Activated T-helper 1 cell treated with anti-CD3 and anti-CD28 coated beads, Interleukin-12 subunit alpha, Interleukin-12 subunit beta, Interleukin-2, Interleukin-4 antibody, amounts not matched to agents 30 ng/mL and 10 ng/mL and 1 ng/mL, durations not matched to agents 14 hours and 24 hours and 36 hours (primary cell): ENCODE measurements at regions not wholly inside any gene's neighbourhood (a gene's known extent, or its start where the extent isn't known, plus 50 kb on each side); places are given as distances from the start of the nearest gene placed in this dataset.

ENCODE experiments used
- DNase-seq: peaks from one replicate; pipeline ENCODE4 v3.0.0; 2021; ENCODE audit warnings: low spot score
- H3K27ac Mint-ChIP-seq: one replicate; pipeline ENCODE4 v1.8.0; 2021; ENCODE audit warnings: mild to moderate bottlenecking, mixed read lengths
- H3K27me3 Mint-ChIP-seq: one replicate; pipeline ENCODE4 v1.8.0; 2022; ENCODE audit warnings: mild to moderate bottlenecking, moderate library complexity, mixed read lengths; ENCODE audit not compliant: insufficient read depth
- H3K36me3 Mint-ChIP-seq: one replicate; pipeline ENCODE4 v1.8.0; 2021; ENCODE audit warnings: low read depth, mixed read lengths
- H3K4me1 Mint-ChIP-seq: one replicate; pipeline ENCODE4 v1.8.0; 2021; ENCODE audit warnings: low read depth, mixed read lengths
- H3K4me3 Mint-ChIP-seq: one replicate; pipeline ENCODE4 v1.8.0; 2021; ENCODE audit warnings: mild to moderate bottlenecking, moderate library complexity, mixed read lengths
- H3K9me3 Mint-ChIP-seq: one replicate; pipeline ENCODE4 v1.8.0; 2021; ENCODE audit warnings: mixed read lengths
- intact Hi-C: fragments of 100-400 bp; cut with micrococcal nuclease; formaldehyde crosslinking; loops from one replicate; pipeline ENCODE4 v1.15.1; 2024

DNA sequence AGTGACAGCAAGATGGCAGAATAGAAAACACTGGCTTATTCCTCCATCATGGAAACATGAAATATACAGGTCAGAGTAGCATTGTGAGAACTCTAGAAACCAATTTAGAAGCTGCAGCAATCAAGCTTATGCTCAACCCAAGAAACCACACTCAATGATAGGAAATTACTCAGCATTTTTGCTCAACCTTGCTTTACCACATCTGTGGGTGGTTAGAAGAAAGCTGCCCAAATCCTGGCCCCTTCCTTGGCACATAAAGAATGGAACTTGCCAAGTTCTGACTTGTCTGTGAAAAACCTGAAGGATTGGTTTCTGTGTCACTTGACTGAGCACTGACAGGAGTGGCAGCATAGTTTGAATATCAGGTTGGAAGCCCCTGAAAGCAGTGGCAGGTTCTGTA is 108.0 kb upstream of the MOCS1 start:
- H3K4me1 Mint-ChIP-seq, result peaks cover 9% of the 10 kb centered on the region
- no peaks in the 10 kb centered on the region for H3K36me3 Mint-ChIP-seq
- peaks cover 2% of the 10 kb centered on the region for H3K27me3 Mint-ChIP-seq
- peaks cover 8% of the 10 kb centered on the region for H3K9me3 Mint-ChIP-seq
- no peak overlapping the region for H3K4me3 Mint-ChIP-seq
- intact Hi-C loops, result no loop called here
- DNase-seq, result no peak
- no peak overlapping the region for H3K27ac Mint-ChIP-seq

DNA sequence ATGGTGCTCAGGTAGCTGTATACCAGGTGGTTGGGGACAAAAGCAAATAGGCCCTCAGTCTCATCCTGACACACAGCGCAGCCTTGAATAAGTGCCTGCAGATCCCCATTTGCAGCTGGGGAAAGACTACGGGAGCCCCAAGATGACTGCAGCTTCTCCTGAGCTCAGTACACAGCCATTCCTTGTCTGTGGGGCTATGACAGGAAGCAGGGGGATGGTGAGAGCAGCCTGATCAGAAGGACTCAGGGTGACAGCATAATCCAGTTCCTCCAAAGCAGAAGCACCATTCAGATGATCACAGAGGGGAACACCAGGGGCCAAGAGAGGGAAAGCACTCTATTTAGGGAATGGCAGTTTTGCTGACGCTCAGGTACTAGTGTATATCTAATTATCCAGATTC is 104.8 kb upstream of the MOCS1 start:
- no peak for DNase-seq
- H3K36me3 Mint-ChIP-seq, result no peaks in the 10 kb centered on the region
- intact Hi-C loops, result no loop called here
- H3K4me3 Mint-ChIP-seq, result no peak overlapping the region
- H3K27me3 Mint-ChIP-seq, result peaks cover 3% of the 10 kb centered on the region
- no peak overlapping the region for H3K27ac Mint-ChIP-seq
- H3K4me1 Mint-ChIP-seq, result peaks cover 9% of the 10 kb centered on the region
- peaks cover 8% of the 10 kb centered on the region for H3K9me3 Mint-ChIP-seq

DNA sequence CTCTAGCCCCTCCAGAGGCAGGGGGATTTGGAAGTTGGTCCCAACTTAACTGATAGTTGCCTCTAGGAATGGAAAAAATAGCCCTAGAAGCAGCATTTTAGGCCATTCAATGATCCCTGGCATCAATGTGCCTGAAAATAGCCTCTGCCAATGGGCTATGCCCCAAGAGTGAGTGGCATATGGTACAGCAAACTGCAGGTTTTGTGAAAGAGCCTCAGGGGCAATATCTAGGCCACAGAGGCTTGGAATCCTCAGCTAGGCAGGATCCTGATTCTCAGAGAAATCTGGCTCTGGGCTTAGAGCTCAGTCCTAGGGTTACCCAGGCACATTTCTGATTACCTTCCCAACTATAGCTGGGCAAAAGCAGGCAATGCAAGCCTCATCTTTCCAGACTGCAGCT is 104.4 kb upstream of the MOCS1 start:
- Mint-ChIP-seq H3K9me3 (peaks cover 8% of the 10 kb centered on the region), H3K27ac (no peak overlapping the region), H3K4me3 (no peak overlapping the region), H3K27me3 (peaks cover 3% of the 10 kb centered on the region), H3K4me1 (peaks cover 9% of the 10 kb centered on the region), H3K36me3 (no peaks in the 10 kb centered on the region)
- intact Hi-C loops, result no loop called here
- no peak for DNase-seq

DNA sequence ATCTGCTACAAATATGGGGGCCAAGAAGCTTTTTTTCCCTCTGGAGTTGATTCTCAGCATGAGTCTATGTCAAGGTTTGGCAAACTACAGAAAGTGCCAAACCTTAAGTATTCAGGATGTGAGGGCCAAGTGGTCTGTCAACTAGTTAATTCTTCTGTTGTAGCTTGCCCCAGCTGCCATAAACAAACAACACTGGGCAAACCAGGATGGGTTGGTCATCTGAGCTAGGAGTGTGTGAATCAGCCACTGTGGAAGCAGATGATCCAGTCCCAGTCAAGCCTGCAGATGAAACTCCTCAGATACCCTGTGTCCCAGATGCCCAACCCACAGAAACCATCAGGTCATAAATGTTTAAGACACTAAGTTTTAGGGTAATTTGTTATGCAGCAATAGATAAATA is 103.0 kb upstream of the MOCS1 start:
- Mint-ChIP-seq H3K36me3 (no peaks in the 10 kb centered on the region), H3K4me3 (no peak overlapping the region), H3K27ac (no peak overlapping the region), H3K27me3 (peaks cover 3% of the 10 kb centered on the region), H3K4me1 (peaks cover 5% of the 10 kb centered on the region), H3K9me3 (peaks cover 8% of the 10 kb centered on the region)
- no peak for DNase-seq
- intact Hi-C loops, result no loop called here

DNA sequence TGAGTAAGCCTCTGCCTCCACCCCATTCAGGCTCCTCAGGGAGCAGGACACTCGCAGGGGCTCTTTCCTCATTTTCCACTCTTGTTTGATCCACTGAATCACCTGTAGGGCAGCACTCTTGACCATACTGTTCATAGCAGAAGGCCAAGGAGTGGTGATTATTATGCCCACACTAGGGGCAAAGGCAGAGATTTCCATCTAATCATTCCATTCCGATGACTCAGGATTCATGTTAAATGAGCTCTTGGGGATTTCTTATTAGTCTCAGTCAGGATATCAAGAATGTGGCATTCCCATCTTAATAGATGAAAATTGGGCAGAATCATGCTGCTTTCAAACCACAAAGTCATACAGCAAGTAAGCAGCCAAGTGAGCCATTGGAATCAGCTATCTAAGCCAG is 101.9 kb upstream of the MOCS1 start:
- no peaks in the 10 kb centered on the region for H3K4me1 Mint-ChIP-seq
- peaks cover 3% of the 10 kb centered on the region for H3K27me3 Mint-ChIP-seq
- H3K9me3 Mint-ChIP-seq, result no peaks in the 10 kb centered on the region
- H3K36me3 Mint-ChIP-seq, result no peaks in the 10 kb centered on the region
- no peak overlapping the region for H3K4me3 Mint-ChIP-seq
- intact Hi-C loops, result no loop called here
- H3K27ac Mint-ChIP-seq, result no peak overlapping the region
- no peak for DNase-seq

DNA sequence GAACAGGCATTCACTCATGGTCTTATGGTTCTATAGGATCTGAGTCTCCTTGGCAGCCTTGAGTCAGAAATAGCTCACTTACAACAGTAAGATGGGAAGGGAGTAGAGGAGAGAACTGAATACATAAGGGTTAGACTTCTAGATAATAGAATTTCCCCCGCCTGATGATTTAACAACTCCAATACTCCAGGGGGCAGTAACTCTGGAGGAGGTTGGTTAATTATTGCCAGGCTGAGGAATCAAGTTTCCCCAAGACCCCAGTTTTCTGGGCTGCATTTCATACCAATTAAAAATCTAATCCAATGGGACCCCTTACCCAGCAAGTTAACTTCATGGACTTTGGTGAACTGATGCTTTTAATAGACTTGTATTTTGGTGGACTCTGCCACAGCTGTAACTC is 94.2 kb upstream of the MOCS1 start:
- Mint-ChIP-seq H3K27ac (no peak overlapping the region), H3K4me3 (no peak overlapping the region), H3K27me3 (no peaks in the 10 kb centered on the region), H3K9me3 (no peaks in the 10 kb centered on the region), H3K4me1 (no peaks in the 10 kb centered on the region), H3K36me3 (no peaks in the 10 kb centered on the region)
- DNase-seq, result no peak
- intact Hi-C loops, result no loop called here

DNA sequence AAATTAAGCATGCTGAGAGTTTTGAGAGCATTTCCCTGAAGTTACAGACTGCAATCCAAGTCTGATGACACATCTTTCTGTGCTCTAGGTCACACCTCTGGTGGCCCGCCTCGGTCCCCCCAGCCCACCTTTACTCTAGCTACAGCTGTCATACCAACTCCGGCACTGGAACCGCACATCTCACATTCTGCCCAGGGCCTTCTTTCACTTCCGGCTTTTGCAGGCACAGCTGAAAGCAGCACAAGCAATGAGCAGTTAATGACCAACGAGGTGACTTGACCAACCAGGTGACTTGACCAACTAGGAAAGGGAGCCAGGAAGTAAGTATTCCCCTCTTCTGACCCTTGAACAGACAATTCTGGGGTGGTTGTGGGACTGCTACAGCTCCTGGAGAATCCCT is 88.6 kb upstream of the MOCS1 start:
- Mint-ChIP-seq H3K27ac (no peak overlapping the region), H3K27me3 (peaks cover 1% of the 10 kb centered on the region), H3K4me3 (no peak overlapping the region), H3K36me3 (no peaks in the 10 kb centered on the region), H3K4me1 (no peaks in the 10 kb centered on the region), H3K9me3 (peaks cover 10% of the 10 kb centered on the region)
- no peak for DNase-seq
- intact Hi-C loops, result no loop called here

DNA sequence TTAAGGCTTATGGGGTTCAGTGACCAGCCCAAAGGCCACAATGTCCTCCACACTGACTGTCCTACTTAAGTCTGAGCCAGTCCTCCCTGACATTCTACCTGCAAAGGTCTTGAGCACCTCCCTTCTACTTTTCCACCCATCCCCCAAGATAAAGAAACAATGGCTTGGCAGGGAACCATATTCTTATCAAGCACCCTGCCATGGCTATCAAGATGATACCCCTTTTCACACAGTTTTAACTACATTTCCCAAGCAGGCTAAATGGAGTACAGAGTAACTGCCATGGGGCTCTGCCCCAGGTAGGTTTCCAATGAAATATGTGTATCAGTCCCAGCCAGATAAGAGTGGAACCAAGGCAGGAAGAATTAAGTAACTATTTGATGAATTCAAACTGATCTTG is 85.9 kb upstream of the MOCS1 start:
- H3K36me3 Mint-ChIP-seq, result no peaks in the 10 kb centered on the region
- peaks cover 1% of the 10 kb centered on the region for H3K27me3 Mint-ChIP-seq
- no peak overlapping the region for H3K27ac Mint-ChIP-seq
- H3K9me3 Mint-ChIP-seq, result peaks cover 10% of the 10 kb centered on the region
- H3K4me3 Mint-ChIP-seq, result no peak overlapping the region
- intact Hi-C loops, result no loop called here
- DNase-seq, result no peak
- no peaks in the 10 kb centered on the region for H3K4me1 Mint-ChIP-seq

DNA sequence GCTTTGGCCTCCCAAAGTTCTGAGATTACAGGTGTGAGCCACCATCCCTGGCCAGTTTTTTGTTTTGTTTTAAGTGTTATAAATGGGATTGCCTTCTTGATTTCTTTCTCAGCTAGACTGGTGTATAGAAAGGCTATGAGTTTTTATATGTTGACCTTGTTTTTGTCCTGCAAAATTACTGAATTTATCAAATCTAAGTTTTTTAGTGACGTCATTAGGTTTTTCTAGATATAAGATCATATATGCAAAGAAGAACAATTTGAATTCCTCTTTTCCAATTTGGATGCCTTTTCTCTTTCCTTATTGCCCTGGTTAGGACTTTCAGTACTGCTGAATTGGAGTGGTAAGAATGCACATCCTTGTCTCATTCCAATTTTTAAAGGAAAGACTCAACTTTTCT is 81.3 kb upstream of the MOCS1 start:
- Mint-ChIP-seq H3K27ac (no peak overlapping the region), H3K9me3 (peaks cover 9% of the 10 kb centered on the region), H3K36me3 (no peaks in the 10 kb centered on the region), H3K4me3 (no peak overlapping the region), H3K27me3 (peaks cover 1% of the 10 kb centered on the region), H3K4me1 (no peaks in the 10 kb centered on the region)
- no peak for DNase-seq
- intact Hi-C loops, result no loop called here

DNA sequence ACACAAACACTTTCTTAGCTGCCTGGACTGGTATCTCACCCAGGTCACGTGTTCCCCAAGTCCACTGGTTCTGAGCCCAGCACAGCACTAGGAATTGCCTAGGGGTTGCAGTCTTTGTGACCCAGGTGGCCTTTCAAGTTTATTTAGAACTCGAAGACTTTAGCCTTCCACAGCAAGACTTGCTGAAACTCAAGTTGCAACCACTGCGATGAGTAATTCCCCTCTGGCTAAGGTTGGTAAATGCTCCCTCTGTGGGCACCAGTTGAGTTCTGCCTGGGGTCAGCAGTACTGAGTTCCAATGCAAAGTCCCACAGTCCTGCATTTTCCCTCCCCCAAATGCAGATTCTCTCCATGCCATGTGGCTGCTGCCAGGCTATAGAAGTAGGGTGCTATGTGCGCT is 77.6 kb upstream of the MOCS1 start:
- Mint-ChIP-seq H3K27me3 (peaks cover 3% of the 10 kb centered on the region), H3K9me3 (no peaks in the 10 kb centered on the region), H3K4me3 (no peak overlapping the region), H3K27ac (no peak overlapping the region), H3K4me1 (no peaks in the 10 kb centered on the region), H3K36me3 (no peaks in the 10 kb centered on the region)
- intact Hi-C loops, result no loop called here
- DNase-seq, result no peak

DNA sequence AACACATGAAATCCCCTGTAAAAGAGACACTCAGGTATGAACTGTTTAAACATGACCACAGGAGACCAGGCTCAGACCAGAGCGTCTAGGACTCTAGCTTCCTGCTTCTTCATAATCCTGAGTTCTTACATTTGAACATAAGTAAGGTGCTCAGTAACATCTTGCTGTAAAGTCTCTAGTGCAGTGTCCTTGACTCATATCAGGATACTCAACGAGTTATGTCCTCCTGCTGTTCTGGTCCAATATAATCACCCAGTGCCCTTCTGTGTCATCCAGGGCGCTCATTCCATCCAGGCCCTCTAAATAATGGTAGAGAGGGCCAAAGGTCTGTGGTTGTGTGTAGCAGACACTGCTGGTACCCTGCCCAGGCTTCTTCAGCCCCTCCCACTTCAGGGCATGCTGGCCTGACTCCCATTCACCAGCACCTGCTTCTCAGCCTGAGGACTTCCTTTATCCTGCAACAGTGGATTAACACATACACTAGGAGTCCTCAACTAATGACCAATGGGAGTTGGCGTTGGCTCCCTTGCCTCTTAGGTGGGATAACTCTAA is 66.8 kb upstream of the MOCS1 start:
- intact Hi-C loops, result no loop called here
- DNase-seq, result no peak
- H3K27me3 Mint-ChIP-seq, result peaks cover 4% of the 10 kb centered on the region
- no peaks in the 10 kb centered on the region for H3K36me3 Mint-ChIP-seq
- no peaks in the 10 kb centered on the region for H3K4me1 Mint-ChIP-seq
- H3K27ac Mint-ChIP-seq, result no peak overlapping the region
- H3K9me3 Mint-ChIP-seq, result peaks cover 25% of the 10 kb centered on the region
- no peak overlapping the region for H3K4me3 Mint-ChIP-seq

DNA sequence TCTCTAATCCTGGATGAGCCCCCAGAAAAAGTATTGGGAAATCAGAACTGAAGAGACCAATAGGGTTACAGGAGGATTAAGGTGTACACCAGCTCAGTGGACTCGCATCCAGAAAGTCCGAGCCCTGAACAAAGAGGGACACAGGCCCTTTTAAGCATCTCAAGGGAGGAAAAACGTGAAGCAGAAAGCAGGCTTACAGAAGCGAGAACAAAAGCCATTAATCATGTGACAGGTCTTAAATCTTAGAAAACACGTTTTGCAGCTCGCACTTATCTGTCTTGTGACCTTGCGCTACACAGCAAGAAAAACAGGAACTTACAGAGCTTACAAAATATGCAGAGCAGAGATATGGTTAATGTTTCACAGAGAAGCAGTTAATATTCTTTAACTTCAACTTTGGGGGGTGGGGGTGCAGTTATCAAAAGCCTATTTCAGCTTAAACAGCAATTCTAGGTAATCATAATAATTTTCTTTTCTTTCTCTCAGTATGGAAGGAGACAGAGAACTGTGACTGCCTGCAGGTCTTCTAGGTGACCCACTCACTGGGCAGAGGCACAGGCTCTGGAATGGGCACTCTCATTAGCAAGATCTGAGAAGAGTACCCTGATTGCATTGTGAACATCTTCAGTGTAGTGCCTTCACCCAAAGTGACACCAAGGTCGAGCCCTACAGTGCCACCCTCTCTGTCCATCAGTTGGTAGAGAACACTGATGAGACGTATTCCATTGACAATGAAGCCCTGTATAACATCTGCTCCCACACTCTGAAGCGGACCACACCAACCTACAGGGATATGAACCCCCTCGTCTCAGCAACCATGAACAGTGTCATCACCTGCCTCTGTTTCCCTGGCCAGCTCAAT is 65.0 kb upstream of the MOCS1 start:
- Mint-ChIP-seq H3K27ac (no peak overlapping the region), H3K27me3 (no peaks in the 10 kb centered on the region), H3K4me1 (no peaks in the 10 kb centered on the region), H3K4me3 (no peak overlapping the region), H3K9me3 (peaks cover 25% of the 10 kb centered on the region), H3K36me3 (no peaks in the 10 kb centered on the region)
- intact Hi-C loops, result no loop called here
- no peak for DNase-seq

DNA sequence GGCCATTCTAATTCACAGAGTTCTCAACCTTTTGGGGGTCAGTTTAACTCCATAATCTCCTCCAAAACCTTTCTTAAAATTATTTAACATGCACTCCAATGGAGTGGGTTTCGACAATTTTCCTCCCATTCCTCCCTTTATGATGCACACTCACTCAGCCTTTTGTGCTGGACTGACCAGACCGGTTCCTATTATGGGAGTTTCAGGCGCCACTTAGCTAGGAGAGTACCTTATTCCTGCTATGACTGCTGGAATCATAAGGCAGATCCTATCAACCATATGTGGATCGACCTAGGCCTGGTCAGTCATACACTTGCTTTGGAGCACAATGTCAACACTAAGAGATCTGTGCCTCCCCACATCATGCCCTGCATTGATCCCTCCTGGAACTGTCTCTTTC is 63.9 kb upstream of the MOCS1 start:
- intact Hi-C loops, result no loop called here
- Mint-ChIP-seq H3K9me3 (peaks cover 32% of the 10 kb centered on the region), H3K27me3 (no peaks in the 10 kb centered on the region), H3K4me3 (no peak overlapping the region), H3K27ac (no peak overlapping the region), H3K4me1 (no peaks in the 10 kb centered on the region), H3K36me3 (no peaks in the 10 kb centered on the region)
- DNase-seq, result no peak
